Esophagus muscularis mucosa (tissue), 4 donors: ENCODE measurements at regions not wholly inside any gene's neighbourhood (a gene's known extent, or its start where the extent isn't known, plus 50 kb on each side); places are given as distances from the start of the nearest gene placed in this dataset.

ENCODE experiments used
- CTCF ChIP-seq, 3 experiments: fragments of 200-600 bp in 2 of 3; fragments of 450-650 bp in 1 of 3; sonication (generic) in 2 of 3; IDR thresholded peaks; one replicate each; pipeline ENCODE4 v1.5.1; 2017 to 2019; ENCODE audit warnings: antibody characterized with exemption in 3 of 3, mild to moderate bottlenecking in 2 of 3, moderate library complexity in 1 of 3
- EP300 ChIP-seq: sonication (generic); formaldehyde crosslinking; IDR thresholded peaks from one replicate; pipeline ENCODE4 v1.6.1; 2017; ENCODE audit warnings: antibody characterized with exemption
- POLR2A ChIP-seq: fragments of 450-650 bp; IDR thresholded peaks from one replicate; pipeline ENCODE4 v1.6.1; 2017; ENCODE audit warnings: antibody characterized with exemption, moderate library complexity, mild to moderate bottlenecking, low read depth
- POLR2AphosphoS5 ChIP-seq, 2 donors: sonication (generic); formaldehyde crosslinking; IDR thresholded peaks; one replicate each; pipeline ENCODE4 v1.6.1; 2017; ENCODE audit warnings: antibody characterized with exemption in 2 of 2

- TF ChIP-seq CTCF (IDR thresholded peaks at IDR 0.05) (no peak), POLR2A (no peak), EP300 (no peak), POLR2AphosphoS5 (IDR thresholded peaks at IDR 0.05) (no peak)
These were observed 1805.1 kb upstream of the WWC1 start for GRCh38 chr5:166486348-166486747.
